HG03039 (cell line): ENCODE measurements at regions not wholly inside any gene's neighbourhood (a gene's known extent, or its start where the extent isn't known, plus 50 kb on each side); places are given as distances from the start of the nearest gene placed in this dataset.

Source experiments
- ATAC-seq: cut with Tn5 transposase; IDR thresholded peaks from one replicate; pipeline ENCODE4 v1.9.1; 2021; ENCODE audit warnings: mild to moderate bottlenecking, moderate library complexity; ENCODE audit not compliant: unreplicated experiment

GRCh38 chr6:45742591-45742990 is 273.1 kb downstream of the CLIC5 start:
- ATAC-seq: no peak

GRCh38 chr6:45741437-45742171 is 274.1 kb downstream of the CLIC5 start:
- peak; percentile 68 for ATAC-seq

DNA sequence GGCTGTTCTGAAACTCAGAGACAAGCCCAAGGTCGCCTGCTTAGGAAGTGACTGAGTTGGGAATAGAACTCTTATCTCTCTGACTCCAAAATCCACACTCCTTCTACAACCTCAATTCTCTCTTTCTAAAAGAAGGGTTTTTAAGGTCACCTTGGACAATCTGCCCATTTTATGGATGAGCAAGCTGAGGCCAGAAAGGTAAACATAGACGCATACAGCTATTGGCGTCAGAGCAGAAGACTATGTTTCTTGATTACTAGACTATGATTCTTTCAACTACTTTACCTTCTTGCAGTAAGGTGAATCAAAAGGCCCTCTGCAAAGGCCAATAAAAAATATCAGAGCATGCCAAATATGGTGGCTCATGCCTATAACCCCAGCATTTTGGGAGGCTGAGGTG is 276.6 kb downstream of the CLIC5 start:
- no peak for ATAC-seq

DNA sequence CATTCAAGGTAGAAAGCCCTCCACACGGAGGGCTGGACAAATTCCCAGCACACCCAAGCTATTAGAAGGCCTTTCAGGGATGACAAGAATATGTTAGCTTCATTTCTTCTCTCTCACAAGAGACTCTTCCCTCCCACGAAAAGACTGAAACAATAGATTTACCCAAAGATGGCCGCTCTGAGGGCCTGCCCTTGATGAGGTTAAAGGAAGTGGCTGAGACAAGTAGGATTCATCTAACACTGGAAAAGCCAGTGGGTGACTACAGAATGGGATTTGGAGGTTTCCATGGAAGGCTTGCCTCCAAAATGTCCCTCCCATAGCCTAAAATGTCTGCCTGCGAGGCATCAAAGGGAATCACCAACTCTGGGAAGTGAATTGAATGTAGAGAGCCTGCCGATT is 277.6 kb downstream of the CLIC5 start:
- ATAC-seq: no peak

- ATAC-seq: peak; percentile 72
Observed at GRCh38 chr6:45737331-45738056, 278.2 kb downstream of the CLIC5 start.

- no peak for ATAC-seq
Observed at GRCh38 chr6:45736134-45736533, 279.5 kb downstream of the CLIC5 start.

GRCh38 chr6:45732731-45733130 is 282.9 kb downstream of the CLIC5 start:
- ATAC-seq: no peak

GRCh38 chr6:45730232-45730631 is 285.4 kb downstream of the CLIC5 start:
- ATAC-seq: no peak

- ATAC-seq: no peak
Observed at GRCh38 chr6:45728674-45729073, 287.0 kb downstream of the CLIC5 start.

GRCh38 chr6:45727819-45728449 is 287.7 kb downstream of the CLIC5 start:
- ATAC-seq: no peak

GRCh38 chr6:45727228-45727627 is 288.4 kb downstream of the CLIC5 start:
- ATAC-seq: no peak

DNA sequence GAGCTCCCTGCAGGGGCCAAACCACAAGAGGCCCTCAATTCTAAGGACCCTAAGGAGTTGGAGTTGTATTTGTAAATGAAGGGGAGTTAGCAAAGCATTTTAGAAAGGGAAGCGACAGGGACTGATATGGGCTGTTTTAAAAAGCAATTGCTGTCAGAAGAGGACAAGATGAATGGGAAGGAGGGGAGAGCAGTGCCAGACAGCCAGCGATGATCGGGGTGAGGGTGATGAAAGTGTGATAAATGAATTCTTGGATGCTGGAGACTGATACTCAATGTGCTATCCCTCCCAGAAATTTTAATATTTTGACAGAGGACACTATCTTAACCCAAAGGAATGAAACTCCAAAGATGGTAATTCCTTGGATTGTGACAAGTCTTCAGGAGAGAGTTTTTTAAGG is 289.2 kb downstream of the CLIC5 start:
- ATAC-seq: no peak

- ATAC-seq: no peak
Observed at GRCh38 chr6:45724511-45724910, 291.1 kb downstream of the CLIC5 start.

DNA sequence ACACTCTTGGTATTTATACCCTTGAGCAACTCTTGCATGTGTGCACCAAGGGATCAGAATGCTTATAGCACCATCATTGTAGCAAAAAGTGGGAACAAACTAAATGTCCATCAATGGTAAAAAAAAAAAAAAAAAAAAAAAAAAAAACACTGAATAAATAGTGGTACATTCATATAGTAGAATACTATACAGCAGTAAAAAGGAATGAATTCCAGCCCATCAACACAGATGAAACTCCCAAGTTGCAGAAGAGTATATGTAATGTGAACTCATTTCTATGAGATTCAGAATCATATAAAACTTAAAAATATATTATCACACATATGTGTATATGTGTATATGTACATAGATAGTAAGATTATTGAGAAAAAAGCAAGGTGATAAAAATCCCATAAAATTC is 291.6 kb downstream of the CLIC5 start:
- ATAC-seq: no peak

GRCh38 chr6:45722876-45723275 is 292.8 kb downstream of the CLIC5 start:
- ATAC-seq: no peak

DNA sequence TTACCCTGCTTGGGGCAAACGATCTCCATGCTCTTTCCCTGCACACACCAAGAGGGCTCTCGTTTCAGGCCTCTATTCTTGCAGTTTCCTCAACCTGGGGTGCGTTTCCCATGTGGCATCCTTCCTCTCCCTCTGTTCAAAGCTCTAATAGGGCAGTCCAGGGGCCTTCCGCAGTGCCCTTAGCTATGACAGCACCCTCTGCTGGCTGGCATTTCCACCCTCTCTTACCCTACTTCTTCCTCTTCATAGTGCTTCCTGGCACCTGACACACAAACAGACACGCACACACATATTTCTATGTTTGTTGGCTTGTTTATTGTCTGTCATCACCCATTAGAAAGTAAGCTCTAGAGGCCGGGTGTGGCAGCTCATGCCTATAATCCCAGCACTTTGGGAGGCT is 294.0 kb downstream of the CLIC5 start:
- ATAC-seq: no peak

DNA sequence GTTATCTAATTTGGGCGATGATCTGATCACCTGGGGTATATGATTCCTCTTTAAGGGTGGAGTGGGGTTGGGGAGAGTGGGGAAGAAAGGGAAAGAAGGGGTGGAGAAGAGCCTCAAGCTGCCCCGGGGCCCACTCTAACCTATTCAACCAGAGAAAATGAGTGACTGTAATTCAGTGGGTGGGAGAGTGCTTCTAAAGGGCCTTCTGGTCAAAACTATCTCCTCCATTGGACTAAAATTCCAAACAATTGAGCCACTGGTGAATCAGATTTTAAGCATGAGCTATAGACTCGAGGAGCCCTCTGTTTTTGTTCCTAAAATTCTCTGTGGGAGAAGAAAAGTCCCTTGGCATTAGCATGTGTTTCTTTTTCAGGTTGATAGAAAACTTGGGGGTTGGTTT is 296.8 kb downstream of the CLIC5 start:
- no peak for ATAC-seq

DNA sequence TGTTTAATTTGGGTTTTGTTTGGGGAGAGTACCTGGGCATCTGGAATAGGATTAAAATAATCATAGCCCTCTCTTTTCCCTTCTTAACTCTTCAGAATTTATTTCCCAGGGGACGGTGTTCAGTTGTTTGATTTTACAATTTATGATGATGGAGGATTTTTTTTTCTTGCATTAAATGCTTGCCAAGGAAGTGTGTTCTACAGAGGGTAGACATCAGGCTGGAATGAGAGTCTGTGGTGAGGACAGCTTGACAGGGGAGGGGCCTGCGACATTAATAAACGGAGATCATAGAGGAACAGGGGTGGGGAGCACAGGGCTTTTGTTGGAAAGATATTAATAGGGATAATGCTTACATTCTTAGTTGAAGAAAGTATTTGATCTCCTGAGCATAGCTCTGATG is 297.5 kb downstream of the CLIC5 start:
- ATAC-seq: no peak

DNA sequence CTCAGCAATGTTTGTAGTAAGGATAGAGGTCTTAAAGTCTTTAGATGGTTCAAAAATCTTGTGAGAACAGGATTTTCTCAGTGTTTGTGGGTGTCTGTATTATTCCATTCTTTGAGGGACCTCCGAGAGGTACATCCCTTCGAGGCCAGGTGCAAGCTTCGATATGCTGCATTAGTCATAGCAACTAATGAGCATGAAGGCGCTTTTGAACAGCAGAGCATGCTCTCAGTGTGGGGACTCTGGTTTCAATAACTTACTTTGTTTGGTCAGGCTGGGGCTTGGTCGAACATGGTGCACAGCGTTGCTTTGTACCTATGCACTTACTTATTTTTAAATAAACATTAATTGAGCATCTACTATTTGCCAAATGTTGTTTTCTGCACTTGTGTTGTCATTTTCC is 297.9 kb downstream of the CLIC5 start:
- ATAC-seq: no peak

GRCh38 chr6:45717027-45717426 is 298.6 kb downstream of the CLIC5 start:
- ATAC-seq: no peak

DNA sequence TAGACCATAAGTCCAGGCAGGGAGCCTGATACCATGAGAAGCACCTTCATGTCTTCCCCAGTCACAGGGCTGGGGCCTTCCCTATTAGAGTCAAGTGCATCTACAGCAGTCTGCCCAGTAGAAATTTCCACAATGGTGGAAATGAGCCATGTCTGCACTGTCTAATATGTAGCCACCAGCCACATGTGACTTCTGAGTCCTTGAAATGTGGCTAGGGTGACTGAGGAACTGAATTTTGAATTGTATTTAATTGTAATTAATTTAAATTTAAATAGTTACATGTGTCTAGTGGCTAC is 300.2 kb downstream of the CLIC5 start:
- no peak for ATAC-seq

DNA sequence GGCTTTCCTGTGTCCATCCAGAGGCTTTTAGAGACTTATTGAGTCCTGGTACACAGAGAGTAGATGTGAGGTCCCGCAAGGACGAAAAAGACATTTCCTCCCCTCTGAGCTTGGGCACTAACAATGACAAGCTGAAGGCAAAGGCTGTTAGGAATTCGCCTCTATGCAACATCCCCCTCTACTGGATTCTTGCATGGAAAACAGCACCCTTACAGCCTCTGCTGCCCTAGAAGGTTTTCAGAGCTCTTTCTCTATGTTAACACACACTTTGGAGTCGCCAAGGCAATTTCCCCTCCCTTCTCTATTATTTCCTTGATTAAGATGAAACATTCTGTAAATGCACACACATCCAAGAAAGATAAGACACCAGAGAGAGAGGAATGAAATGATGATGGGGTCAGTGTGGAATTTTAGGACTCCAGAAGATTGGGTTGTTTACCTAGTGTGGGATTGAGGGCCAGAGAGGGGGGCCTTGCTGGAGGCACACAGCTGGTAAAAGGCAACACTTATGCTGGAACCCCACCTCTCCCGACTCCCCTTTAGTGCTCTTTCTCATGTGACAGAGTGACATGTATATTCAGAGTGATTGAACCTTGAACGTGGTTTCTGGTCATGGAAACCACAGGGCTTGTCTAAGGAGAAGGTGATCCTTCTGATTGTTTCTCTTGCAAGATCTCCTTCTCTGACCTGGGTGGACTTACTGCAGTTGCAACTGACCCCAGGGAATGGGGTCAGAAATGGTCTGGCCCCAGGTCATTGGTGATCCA is 300.7 kb downstream of the CLIC5 start:
- ATAC-seq: no peak
